HG03060 (cell line): ENCODE measurements at regions not wholly inside any gene's neighbourhood (a gene's known extent, or its start where the extent isn't known, plus 50 kb on each side); places are given as distances from the start of the nearest gene placed in this dataset.

Experiments used
- ATAC-seq: cut with Tn5 transposase; IDR thresholded peaks from one replicate; pipeline ENCODE4 v1.9.1; 2021; ENCODE audit warnings: low read depth, moderate number of reproducible peaks; ENCODE audit not compliant: unreplicated experiment

- ATAC-seq, result no peak
Observed at GRCh38 chr13:61831026-61831425, 415.4 kb upstream of the PCDH20 start.

GRCh38 chr13:61830475-61830874 is 414.8 kb upstream of the PCDH20 start:
- no peak for ATAC-seq

- ATAC-seq, result no peak
Observed at GRCh38 chr13:61824168-61824567, 408.5 kb upstream of the PCDH20 start.

- ATAC-seq, result no peak
Observed at GRCh38 chr13:61812286-61812685, 396.6 kb upstream of the PCDH20 start.

- ATAC-seq, result no peak
Observed at GRCh38 chr13:61810065-61810464, 394.4 kb upstream of the PCDH20 start.

GRCh38 chr13:61797397-61797796 is 381.7 kb upstream of the PCDH20 start:
- no peak for ATAC-seq

GRCh38 chr13:61795580-61795979 is 379.9 kb upstream of the PCDH20 start:
- no peak for ATAC-seq

- no peak for ATAC-seq
Observed at GRCh38 chr13:61779456-61779855, 363.8 kb upstream of the PCDH20 start.

- ATAC-seq, result no peak
Observed at GRCh38 chr13:61778531-61778930, 362.9 kb upstream of the PCDH20 start.

- no peak for ATAC-seq
Observed at GRCh38 chr13:61777899-61778298, 362.2 kb upstream of the PCDH20 start.

GRCh38 chr13:61777271-61777670 is 361.6 kb upstream of the PCDH20 start:
- ATAC-seq, result no peak

- ATAC-seq, result no peak
Observed at GRCh38 chr13:61774903-61775302, 359.3 kb upstream of the PCDH20 start.

GRCh38 chr13:61770681-61771080 is 355.0 kb upstream of the PCDH20 start:
- ATAC-seq, result no peak

GRCh38 chr13:61768175-61768574 is 352.5 kb upstream of the PCDH20 start:
- ATAC-seq, result no peak

GRCh38 chr13:61766667-61767058 is 351.0 kb upstream of the PCDH20 start:
- no peak for ATAC-seq

GRCh38 chr13:61765940-61766666 is 350.5 kb upstream of the PCDH20 start:
- no peak for ATAC-seq

GRCh38 chr13:61765181-61765742 is 349.6 kb upstream of the PCDH20 start:
- ATAC-seq, result no peak

- no peak for ATAC-seq
Observed at GRCh38 chr13:61761690-61762089, 346.0 kb upstream of the PCDH20 start.

GRCh38 chr13:61760102-61760501 is 344.5 kb upstream of the PCDH20 start:
- ATAC-seq, result no peak

GRCh38 chr13:61756031-61756430 is 340.4 kb upstream of the PCDH20 start:
- ATAC-seq, result no peak

GRCh38 chr13:61751039-61751438 is 335.4 kb upstream of the PCDH20 start:
- ATAC-seq, result no peak

GRCh38 chr13:61738236-61738750 is 322.6 kb upstream of the PCDH20 start:
- no peak for ATAC-seq
